Natural killer cell (primary cell): ENCODE measurements at regions not wholly inside any gene's neighbourhood (a gene's known extent, or its start where the extent isn't known, plus 50 kb on each side); places are given as distances from the start of the nearest gene placed in this dataset.

ENCODE experiments used
- ATAC-seq, 3 donors: fragments of 150-1000 bp in 2 of 3; fragments of 200-7000 bp in 1 of 3; cut with Tn5 transposase; 1 replicate in 1 of 3; 2 replicates in 2 of 3; pipeline ENCODE4 v1.10.0; 2021; ENCODE audit warnings: mild to moderate bottlenecking in 2 of 3, moderate library complexity in 2 of 3
- DNase-seq, 2 donors: peaks; one replicate each; pipeline versions ENCODE4 v3.0.0 to v3.0.0-alpha.2; 2013 to 2021; ENCODE audit warnings: mixed read lengths in 1 of 2
- H3K27ac ChIP-seq: one replicate; pipeline ENCODE4 v1.5.1; 2013; ENCODE audit warnings: mild to moderate bottlenecking, low read length
- H3K27me3 ChIP-seq: one replicate; pipeline ENCODE4 v1.6.1; 2013; ENCODE audit warnings: low read length; ENCODE audit not compliant: control insufficient read depth, insufficient read depth
- H3K36me3 ChIP-seq: one replicate; pipeline ENCODE4 v1.6.1; 2013; ENCODE audit warnings: low read length; ENCODE audit not compliant: control insufficient read depth, insufficient read depth
- H3K4me1 ChIP-seq: one replicate; pipeline ENCODE4 v1.6.1; 2013; ENCODE audit warnings: low read length; ENCODE audit not compliant: control insufficient read depth, insufficient read depth
- H3K4me3 ChIP-seq: one replicate; pipeline ENCODE4 v1.5.1; 2013; ENCODE audit warnings: low read length
- H3K9me3 ChIP-seq: one replicate; pipeline ENCODE4 v1.6.1; 2013; ENCODE audit warnings: low read length; ENCODE audit not compliant: control insufficient read depth, insufficient read depth
- H3K27ac Mint-ChIP-seq, 2 donors: one replicate each; pipeline ENCODE4 v1.8.0; 2022; ENCODE audit warnings: mild to moderate bottlenecking in 2 of 2, mixed read lengths in 2 of 2, moderate library complexity in 1 of 2
- H3K27me3 Mint-ChIP-seq, 2 donors: one replicate each; pipeline ENCODE4 v1.8.0; 2022; ENCODE audit warnings: low read depth in 2 of 2, mixed read lengths in 2 of 2
- H3K36me3 Mint-ChIP-seq: one replicate; pipeline ENCODE4 v1.8.0; 2022; ENCODE audit warnings: mixed read lengths
- H3K4me1 Mint-ChIP-seq, 2 donors: one replicate each; pipeline ENCODE4 v1.8.0; 2022; ENCODE audit warnings: mixed read lengths in 2 of 2
- H3K4me3 Mint-ChIP-seq: one replicate; pipeline ENCODE4 v1.8.0; 2022; ENCODE audit warnings: mild to moderate bottlenecking, moderate library complexity, mixed read lengths
- H3K9me3 Mint-ChIP-seq, 2 donors: one replicate each; pipeline ENCODE4 v1.8.0; 2022; ENCODE audit warnings: mixed read lengths in 2 of 2
- CTCF ChIP-seq: fragments of 200-600 bp; IDR thresholded peaks from one replicate; pipeline ENCODE4 v1.8.0; 2022; ENCODE audit warnings: antibody characterized with exemption
- WGBS: methylation state at CpG from one replicate; pipeline ENCODE4 v1.1.7; 2013; ENCODE audit warnings: missing lambda C conversion rate; ENCODE audit not compliant: insufficient coverage; 5-methylcytosine and 5-hydroxymethylcytosine counted together
- intact Hi-C: fragments of 100-400 bp; cut with micrococcal nuclease; formaldehyde crosslinking; loops from one replicate; pipeline ENCODE4 v1.14.2; 2022

GRCh38 chr1:25030012-25030411 lies 99.9 kb upstream of the RUNX3 start:
- Mint-ChIP-seq H3K27ac (peak overlapping the region in 1 of 2 donors; percentile 90), H3K27me3 (no peaks in the 10 kb centered on the region), H3K4me3 (peak overlapping the region; percentile 91), H3K36me3 (no peaks in the 10 kb centered on the region), H3K4me1 (peaks cover 6 to 63% of the 10 kb centered on the region in 2 donors), H3K9me3 (no peaks in the 10 kb centered on the region)
- H3K4me1 ChIP-seq: peaks cover 100% of the 10 kb centered on the region
- intact Hi-C loops: loop anchor here (5.0 kb wide), 1 partner anchor 38 kb away; no protein-coding TSS in a partner anchor
- DNase-seq (no peak), ATAC-seq (no peak)
- H3K4me3 ChIP-seq: no peak overlapping the region
- no peaks in the 10 kb centered on the region for H3K36me3 ChIP-seq
- WGBS: 93% methylated on average over 2 of the region's 2 CpGs
- TF ChIP-seq CTCF: no peak
- H3K27ac ChIP-seq: no peak overlapping the region
- H3K27me3 ChIP-seq: no peaks in the 10 kb centered on the region
- no peaks in the 10 kb centered on the region for H3K9me3 ChIP-seq

- Histone ChIP-seq H3K27ac (peak overlapping the region; percentile 56), H3K4me3 (peak overlapping the region; percentile 11), H3K9me3 (no peaks in the 10 kb centered on the region), H3K27me3 (no peaks in the 10 kb centered on the region), H3K36me3 (no peaks in the 10 kb centered on the region), H3K4me1 (peaks cover 100% of the 10 kb centered on the region)
- Mint-ChIP-seq H3K4me3 (peak overlapping the region; percentile 91), H3K9me3 (no peaks in the 10 kb centered on the region), H3K27me3 (no peaks in the 10 kb centered on the region), H3K4me1 (peaks cover 15 to 68% of the 10 kb centered on the region in 2 donors), H3K27ac (peak overlapping the region in 1 of 2 donors; percentile 90), H3K36me3 (no peaks in the 10 kb centered on the region)
- no peak for TF ChIP-seq CTCF
- intact Hi-C loops: no loop called here
- WGBS: 3% methylated on average over 23 of the region's 23 CpGs
- peak in 1 of 3 donors; percentile 7 for ATAC-seq
- peak; percentile 36 to 61 for DNase-seq
Measured at GRCh38 chr1:25028907-25029599, 99.0 kb upstream of the RUNX3 start.

GRCh38 chr1:25028587-25028906 lies 98.5 kb upstream of the RUNX3 start:
- 51% methylated on average over 10 of the region's 12 CpGs for WGBS

More at GRCh38 chr1:25028587-25028906, 98.5 kb upstream of the RUNX3 start:
- H3K27me3 ChIP-seq: no peaks in the 10 kb centered on the region
- Mint-ChIP-seq H3K9me3 (no peaks in the 10 kb centered on the region), H3K27ac (peak overlapping the region in 1 of 2 donors; percentile 90), H3K4me3 (peak overlapping the region; percentile 91), H3K36me3 (no peaks in the 10 kb centered on the region), H3K4me1 (peaks cover 21 to 68% of the 10 kb centered on the region in 2 donors), H3K27me3 (no peaks in the 10 kb centered on the region)
- DNase-seq: no peak
- H3K9me3 ChIP-seq: no peaks in the 10 kb centered on the region
- H3K27ac ChIP-seq: peak overlapping the region; percentile 56
- H3K4me3 ChIP-seq: peak overlapping the region; percentile 11
- H3K36me3 ChIP-seq: no peaks in the 10 kb centered on the region
- H3K4me1 ChIP-seq: peaks cover 100% of the 10 kb centered on the region
- no peak for TF ChIP-seq CTCF
- ATAC-seq: no peak
- intact Hi-C loops: no loop called here
